K562 (cell line): ENCODE measurements at regions not wholly inside any gene's neighbourhood (a gene's known extent, or its start where the extent isn't known, plus 50 kb on each side); places are given as distances from the start of the nearest gene placed in this dataset.

Source experiments
- EWSR1 ChIP-seq: fragments of 450-650 bp; IDR thresholded peaks from 2 replicates; pipeline ENCODE4 v1.6.1; 2018; ENCODE audit warnings: borderline replicate concordance, mild to moderate bottlenecking, low read depth, moderate library complexity; ENCODE audit not compliant: partially characterized antibody
- HCFC1 ChIP-seq: IDR thresholded peaks from 2 replicates; pipeline ENCODE4 v1.6.1; 2012; ENCODE audit warnings: low read depth, low read length, improper control_type of control experiment
- ZNF197 ChIP-seq: fragments of 200-800 bp; sonication (Bioruptor generic); IDR thresholded peaks from 2 replicates; pipeline ENCODE4 v1.6.1; 2016; ENCODE audit warnings: low read depth, missing genetic modification characterization, missing compliant biosample characterization
- TF ChIP-seq, protein P1 (sequence below), 2 experiments: fragments of 450-650 bp; formaldehyde crosslinking in 1 of 2; IDR thresholded peaks; 2 replicates each; pipeline versions ENCODE4 v1.4.0 to v1.6.1; 2014 to 2020; ENCODE audit warnings: mild to moderate bottlenecking in 2 of 2, borderline replicate concordance in 1 of 2, low read depth in 1 of 2

DNA sequence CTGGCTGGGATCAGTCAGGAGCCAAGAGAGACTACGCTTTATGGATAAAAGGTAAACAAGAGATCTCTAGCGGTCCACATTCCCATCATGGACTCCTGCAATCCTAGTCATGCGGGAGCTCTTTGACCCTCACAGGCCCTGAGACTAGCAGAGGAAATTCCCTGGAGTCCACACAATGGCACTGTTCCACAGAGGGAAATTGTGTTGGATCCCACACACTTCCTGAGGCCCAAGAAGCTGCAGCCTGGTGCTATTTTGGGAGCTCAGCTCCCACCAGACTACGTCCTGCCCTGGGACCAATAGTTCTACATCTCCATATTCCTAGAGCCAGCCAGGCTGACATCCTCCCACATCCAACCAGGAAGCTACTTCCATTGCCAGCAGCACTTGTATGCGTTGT, 2358.4 kb downstream of the PCDH9 start (continued):
- TF ChIP-seq, protein P1, sequence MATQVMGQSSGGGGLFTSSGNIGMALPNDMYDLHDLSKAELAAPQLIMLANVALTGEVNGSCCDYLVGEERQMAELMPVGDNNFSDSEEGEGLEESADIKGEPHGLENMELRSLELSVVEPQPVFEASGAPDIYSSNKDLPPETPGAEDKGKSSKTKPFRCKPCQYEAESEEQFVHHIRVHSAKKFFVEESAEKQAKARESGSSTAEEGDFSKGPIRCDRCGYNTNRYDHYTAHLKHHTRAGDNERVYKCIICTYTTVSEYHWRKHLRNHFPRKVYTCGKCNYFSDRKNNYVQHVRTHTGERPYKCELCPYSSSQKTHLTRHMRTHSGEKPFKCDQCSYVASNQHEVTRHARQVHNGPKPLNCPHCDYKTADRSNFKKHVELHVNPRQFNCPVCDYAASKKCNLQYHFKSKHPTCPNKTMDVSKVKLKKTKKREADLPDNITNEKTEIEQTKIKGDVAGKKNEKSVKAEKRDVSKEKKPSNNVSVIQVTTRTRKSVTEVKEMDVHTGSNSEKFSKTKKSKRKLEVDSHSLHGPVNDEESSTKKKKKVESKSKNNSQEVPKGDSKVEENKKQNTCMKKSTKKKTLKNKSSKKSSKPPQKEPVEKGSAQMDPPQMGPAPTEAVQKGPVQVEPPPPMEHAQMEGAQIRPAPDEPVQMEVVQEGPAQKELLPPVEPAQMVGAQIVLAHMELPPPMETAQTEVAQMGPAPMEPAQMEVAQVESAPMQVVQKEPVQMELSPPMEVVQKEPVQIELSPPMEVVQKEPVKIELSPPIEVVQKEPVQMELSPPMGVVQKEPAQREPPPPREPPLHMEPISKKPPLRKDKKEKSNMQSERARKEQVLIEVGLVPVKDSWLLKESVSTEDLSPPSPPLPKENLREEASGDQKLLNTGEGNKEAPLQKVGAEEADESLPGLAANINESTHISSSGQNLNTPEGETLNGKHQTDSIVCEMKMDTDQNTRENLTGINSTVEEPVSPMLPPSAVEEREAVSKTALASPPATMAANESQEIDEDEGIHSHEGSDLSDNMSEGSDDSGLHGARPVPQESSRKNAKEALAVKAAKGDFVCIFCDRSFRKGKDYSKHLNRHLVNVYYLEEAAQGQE (IDR thresholded peaks at IDR 0.05; ENCODE audit: borderline replicate concordance), result no peak
- TF ChIP-seq, protein P1 (CRISPR knock-in tag; IDR thresholded peaks at IDR 0.05; ENCODE audit: low read depth), result no peak
- TF ChIP-seq EWSR1 (no peak), HCFC1 (no peak), ZNF197 (CRISPR knock-in tag) (no peak)
